Astrocyte (in vitro differentiated cells and primary cell): ENCODE measurements at regions not wholly inside any gene's neighbourhood (a gene's known extent, or its start where the extent isn't known, plus 50 kb on each side); places are given as distances from the start of the nearest gene placed in this dataset.
"Not testable (repeated sequence)": the region's sequence is repeated elsewhere in the genome, so short reads cannot be mapped to it uniquely, and the experiment has no call there.

Source experiments
- DNase-seq: peaks from one replicate; pipeline ENCODE4 v3.0.0-alpha.2; 2010; ENCODE audit warnings: low read depth
- FAIRE-seq: peaks from 2 replicates; lab custom pipeline; 2011; peaks lifted over from hg19 to GRCh38; lab: Jason Lieb, UNC
- H2AFZ ChIP-seq: 2 replicates; pipeline ENCODE4 v1.6.0; 2012; ENCODE audit warnings: low read depth, low read length, inconsistent platforms
- H3K27ac ChIP-seq: 2 replicates; pipeline ENCODE4 v1.5.1; 2011; ENCODE audit warnings: low read depth, low read length, inconsistent platforms
- H3K27me3 ChIP-seq: 2 replicates; pipeline ENCODE4 v1.6.0; 2011; ENCODE audit warnings: low read length, inconsistent platforms; ENCODE audit not compliant: insufficient read depth
- H3K36me3 ChIP-seq: 2 replicates; pipeline ENCODE4 v1.5.1; 2011; ENCODE audit warnings: low read length, inconsistent platforms; ENCODE audit not compliant: insufficient read depth
- H3K4me1 ChIP-seq: 2 replicates; pipeline ENCODE4 v1.5.1; 2011; ENCODE audit warnings: low read length, inconsistent platforms; ENCODE audit not compliant: insufficient read depth
- H3K4me2 ChIP-seq: 2 replicates; pipeline ENCODE4 v1.6.0; 2012; ENCODE audit warnings: low read length, inconsistent platforms
- H3K4me3 ChIP-seq: 2 replicates; pipeline ENCODE4 v1.5.1; 2011; ENCODE audit warnings: low read depth, mild to moderate bottlenecking, low read length, inconsistent platforms; ENCODE audit not compliant: insufficient read depth
- H3K79me2 ChIP-seq: 2 replicates; pipeline ENCODE4 v1.6.0; 2012; ENCODE audit warnings: mild to moderate bottlenecking, low read length, inconsistent platforms; ENCODE audit not compliant: insufficient read depth
- H3K9ac ChIP-seq: 2 replicates; pipeline ENCODE4 v1.6.0; 2012; ENCODE audit warnings: mild to moderate bottlenecking, low read length, inconsistent platforms
- H3K9me3 ChIP-seq: 2 replicates; pipeline ENCODE4 v1.5.1; 2012; ENCODE audit warnings: low read depth, mild to moderate bottlenecking, low read length, inconsistent platforms; ENCODE audit not compliant: insufficient read depth
- H4K20me1 ChIP-seq: 2 replicates; pipeline ENCODE4 v1.6.0; 2012; ENCODE audit warnings: low read length, inconsistent platforms; ENCODE audit not compliant: insufficient read depth
- H3K27ac Mint-ChIP-seq: one replicate; pipeline ENCODE4 v1.8.0; 2021; ENCODE audit warnings: mild to moderate bottlenecking, mixed read lengths; ENCODE audit not compliant: unreplicated experiment
- H3K27me3 Mint-ChIP-seq: one replicate; pipeline ENCODE4 v1.8.0; 2021; ENCODE audit warnings: low read depth, mixed read lengths; ENCODE audit not compliant: unreplicated experiment
- H3K36me3 Mint-ChIP-seq: one replicate; pipeline ENCODE4 v1.8.0; 2021; ENCODE audit warnings: low read depth, mixed read lengths; ENCODE audit not compliant: unreplicated experiment
- H3K4me1 Mint-ChIP-seq: one replicate; pipeline ENCODE4 v1.8.0; 2021; ENCODE audit warnings: low read depth, mixed read lengths; ENCODE audit not compliant: unreplicated experiment
- H3K4me3 Mint-ChIP-seq: one replicate; pipeline ENCODE4 v1.8.0; 2021; ENCODE audit warnings: mild to moderate bottlenecking, moderate library complexity, mixed read lengths; ENCODE audit not compliant: unreplicated experiment
- H3K9me3 Mint-ChIP-seq: one replicate; pipeline ENCODE4 v1.8.0; 2021; ENCODE audit warnings: mild to moderate bottlenecking, mixed read lengths; ENCODE audit not compliant: unreplicated experiment
- EZH2 ChIP-seq: IDR thresholded peaks from 2 replicates; pipeline ENCODE4 v1.6.1; 2012; ENCODE audit warnings: mild to moderate bottlenecking, low read length, inconsistent platforms; ENCODE audit not compliant: insufficient read depth
- TF ChIP-seq, protein P1 (sequence below): IDR thresholded peaks from 2 replicates; pipeline ENCODE4 v1.5.1; 2011; ENCODE audit warnings: low read depth, mild to moderate bottlenecking, inconsistent platforms, low read length, moderate library complexity; ENCODE audit not compliant: insufficient read depth

DNA sequence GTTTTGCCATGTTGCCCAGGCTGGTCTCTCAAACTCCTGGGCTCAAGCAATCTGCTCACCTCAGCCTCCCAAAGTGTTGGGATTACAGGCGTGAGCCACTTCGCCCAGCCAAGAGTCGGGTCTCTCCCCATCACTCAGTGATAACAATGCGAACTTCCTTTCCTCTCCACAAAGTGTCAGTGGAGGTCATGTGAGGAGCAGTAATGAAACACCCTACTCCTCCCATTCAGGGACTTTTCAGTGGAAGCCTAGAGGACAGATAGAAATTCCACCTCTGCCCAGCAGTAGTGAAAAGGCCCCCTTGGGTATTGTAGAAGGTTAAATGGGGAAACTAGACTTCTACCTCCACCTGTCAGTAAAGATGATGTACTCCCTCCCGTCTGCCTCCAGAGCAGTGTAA is 141.9 kb upstream of the STK26 start:
- Histone ChIP-seq H4K20me1 (no peaks in the 10 kb centered on the region), H2AFZ (no peak overlapping the region), H3K9me3 (no peaks in the 10 kb centered on the region), H3K4me2 (no peak overlapping the region), H3K27ac (no peak overlapping the region), H3K36me3 (no peaks in the 10 kb centered on the region), H3K4me3 (no peak overlapping the region), H3K9ac (no peak overlapping the region), H3K27me3 (no peaks in the 10 kb centered on the region), H3K4me1 (no peaks in the 10 kb centered on the region), H3K79me2 (no peaks in the 10 kb centered on the region)
- Mint-ChIP-seq H3K36me3 (no peaks in the 10 kb centered on the region), H3K4me3 (no peak overlapping the region), H3K27ac (no peak overlapping the region), H3K9me3 (peaks cover 3% of the 10 kb centered on the region), H3K4me1 (no peaks in the 10 kb centered on the region), H3K27me3 (no peaks in the 10 kb centered on the region)
- TF ChIP-seq, protein P1, sequence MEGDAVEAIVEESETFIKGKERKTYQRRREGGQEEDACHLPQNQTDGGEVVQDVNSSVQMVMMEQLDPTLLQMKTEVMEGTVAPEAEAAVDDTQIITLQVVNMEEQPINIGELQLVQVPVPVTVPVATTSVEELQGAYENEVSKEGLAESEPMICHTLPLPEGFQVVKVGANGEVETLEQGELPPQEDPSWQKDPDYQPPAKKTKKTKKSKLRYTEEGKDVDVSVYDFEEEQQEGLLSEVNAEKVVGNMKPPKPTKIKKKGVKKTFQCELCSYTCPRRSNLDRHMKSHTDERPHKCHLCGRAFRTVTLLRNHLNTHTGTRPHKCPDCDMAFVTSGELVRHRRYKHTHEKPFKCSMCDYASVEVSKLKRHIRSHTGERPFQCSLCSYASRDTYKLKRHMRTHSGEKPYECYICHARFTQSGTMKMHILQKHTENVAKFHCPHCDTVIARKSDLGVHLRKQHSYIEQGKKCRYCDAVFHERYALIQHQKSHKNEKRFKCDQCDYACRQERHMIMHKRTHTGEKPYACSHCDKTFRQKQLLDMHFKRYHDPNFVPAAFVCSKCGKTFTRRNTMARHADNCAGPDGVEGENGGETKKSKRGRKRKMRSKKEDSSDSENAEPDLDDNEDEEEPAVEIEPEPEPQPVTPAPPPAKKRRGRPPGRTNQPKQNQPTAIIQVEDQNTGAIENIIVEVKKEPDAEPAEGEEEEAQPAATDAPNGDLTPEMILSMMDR, result no peak
- TF ChIP-seq EZH2, result no peak
- no peak for DNase-seq
- no peak for FAIRE-seq

DNA sequence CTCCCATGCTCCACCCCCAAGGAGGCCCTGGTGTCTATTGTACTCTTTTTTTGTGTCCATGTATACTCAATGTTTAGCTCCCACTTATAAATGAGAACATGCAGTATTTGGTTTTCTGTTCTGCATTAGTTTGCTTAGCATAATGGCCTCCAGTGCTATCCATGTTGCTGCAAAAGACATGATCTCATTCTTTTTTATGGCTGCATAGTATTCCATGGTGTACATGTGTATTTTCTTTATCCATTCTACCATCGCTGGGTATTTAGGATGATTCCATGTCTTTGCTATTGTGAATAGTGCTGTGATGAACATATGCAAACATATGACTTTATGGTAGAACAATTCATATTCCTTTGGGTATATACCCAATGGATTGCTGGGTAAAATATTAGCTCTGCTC is 138.1 kb upstream of the STK26 start:
- not testable (repeated sequence) for H3K27ac ChIP-seq, H3K4me3 Mint-ChIP-seq, H3K4me1 Mint-ChIP-seq, H3K27me3 ChIP-seq, H3K27me3 Mint-ChIP-seq, H3K36me3 ChIP-seq, H3K27ac Mint-ChIP-seq, H3K4me2 ChIP-seq, H2AFZ ChIP-seq, H3K9ac ChIP-seq, H3K4me1 ChIP-seq, H3K79me2 ChIP-seq, H3K4me3 ChIP-seq, H3K9me3 ChIP-seq, DNase-seq, H3K9me3 Mint-ChIP-seq, H3K36me3 Mint-ChIP-seq, H4K20me1 ChIP-seq
- FAIRE-seq, result peak; percentile 26

DNA sequence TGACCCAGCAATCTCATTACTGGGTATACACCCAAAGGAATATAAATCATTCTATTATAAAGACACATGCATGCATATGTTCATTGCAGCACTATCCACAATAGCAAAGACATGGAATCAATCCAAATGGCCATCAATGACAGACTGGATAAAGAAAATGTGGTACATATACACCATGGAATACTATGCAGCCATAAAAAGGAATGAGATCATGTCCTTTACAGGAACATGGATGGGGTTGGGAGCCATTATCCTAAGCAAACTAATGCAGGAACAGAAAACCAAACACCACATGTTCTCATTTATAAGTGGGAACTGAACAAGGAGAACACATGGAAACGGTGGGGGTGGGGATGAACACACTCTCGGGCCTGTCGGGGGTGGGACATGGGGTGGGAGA is 129.2 kb upstream of the STK26 start:
- not testable (repeated sequence) for H3K36me3 Mint-ChIP-seq, H3K27me3 ChIP-seq, H3K9me3 ChIP-seq, H3K9ac ChIP-seq, H3K4me2 ChIP-seq, DNase-seq, H3K4me3 Mint-ChIP-seq, H3K79me2 ChIP-seq, FAIRE-seq, H3K27ac Mint-ChIP-seq, H4K20me1 ChIP-seq, H2AFZ ChIP-seq, H3K4me1 Mint-ChIP-seq, H3K27me3 Mint-ChIP-seq, H3K27ac ChIP-seq, H3K9me3 Mint-ChIP-seq, H3K36me3 ChIP-seq, H3K4me3 ChIP-seq, H3K4me1 ChIP-seq

DNA sequence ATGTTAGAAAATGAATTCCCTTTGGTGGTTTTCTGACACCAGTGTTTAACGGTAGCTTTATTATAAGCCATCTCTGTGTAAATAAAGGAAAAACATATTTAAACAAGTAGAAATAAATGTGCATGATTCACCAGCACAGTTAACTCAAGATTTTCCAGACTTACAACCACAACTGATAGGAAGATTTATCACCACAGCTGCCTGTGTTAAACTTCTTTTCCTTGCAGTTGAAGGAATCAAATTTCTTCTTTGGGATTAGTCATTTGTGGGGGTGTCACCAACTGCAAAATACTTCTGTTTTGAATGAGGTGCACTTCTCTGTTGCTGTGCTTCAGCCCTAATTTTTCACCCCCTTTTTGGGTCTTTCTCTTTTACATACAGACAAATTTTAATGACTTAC is 128.1 kb upstream of the STK26 start:
- no peak for TF ChIP-seq EZH2
- TF ChIP-seq, protein P1, result no peak
- peak; percentile 82 for FAIRE-seq

More for the DNA sequence above, 128.1 kb upstream of the STK26 start:
- Histone ChIP-seq H3K9me3 (no peaks in the 10 kb centered on the region), H2AFZ (no peak overlapping the region), H3K4me2 (no peak overlapping the region), H4K20me1 (no peaks in the 10 kb centered on the region), H3K4me1 (no peaks in the 10 kb centered on the region), H3K27me3 (no peaks in the 10 kb centered on the region), H3K4me3 (no peak overlapping the region), H3K27ac (no peak overlapping the region), H3K9ac (no peak overlapping the region), H3K36me3 (no peaks in the 10 kb centered on the region), H3K79me2 (no peaks in the 10 kb centered on the region)
- Mint-ChIP-seq H3K27ac (no peak overlapping the region), H3K9me3 (no peaks in the 10 kb centered on the region), H3K4me1 (no peaks in the 10 kb centered on the region), H3K4me3 (no peak overlapping the region), H3K27me3 (peaks cover 5% of the 10 kb centered on the region), H3K36me3 (no peaks in the 10 kb centered on the region)
- peak; percentile 58 for DNase-seq
